Neural progenitor cell (in vitro differentiated cells): ENCODE measurements at regions not wholly inside any gene's neighbourhood (a gene's known extent, or its start where the extent isn't known, plus 50 kb on each side); places are given as distances from the start of the nearest gene placed in this dataset.

Source experiments
- EZH2 ChIP-seq: fragments of 200-600 bp; sonication (generic); IDR thresholded peaks from 2 replicates; pipeline ENCODE4 v1.6.1; 2017; ENCODE audit warnings: antibody characterized with exemption, mild to moderate bottlenecking, moderate library complexity
- EZH2phosphoT487 ChIP-seq: fragments of 200-600 bp; sonication (generic); IDR thresholded peaks from 2 replicates; pipeline ENCODE4 v1.6.1; 2017; ENCODE audit warnings: antibody characterized with exemption
- TF ChIP-seq, protein P1 (sequence below): fragments of 200-600 bp; sonication (generic); IDR thresholded peaks from 2 replicates; pipeline ENCODE4 v1.5.1; 2017; ENCODE audit warnings: antibody characterized with exemption, mild to moderate bottlenecking

DNA sequence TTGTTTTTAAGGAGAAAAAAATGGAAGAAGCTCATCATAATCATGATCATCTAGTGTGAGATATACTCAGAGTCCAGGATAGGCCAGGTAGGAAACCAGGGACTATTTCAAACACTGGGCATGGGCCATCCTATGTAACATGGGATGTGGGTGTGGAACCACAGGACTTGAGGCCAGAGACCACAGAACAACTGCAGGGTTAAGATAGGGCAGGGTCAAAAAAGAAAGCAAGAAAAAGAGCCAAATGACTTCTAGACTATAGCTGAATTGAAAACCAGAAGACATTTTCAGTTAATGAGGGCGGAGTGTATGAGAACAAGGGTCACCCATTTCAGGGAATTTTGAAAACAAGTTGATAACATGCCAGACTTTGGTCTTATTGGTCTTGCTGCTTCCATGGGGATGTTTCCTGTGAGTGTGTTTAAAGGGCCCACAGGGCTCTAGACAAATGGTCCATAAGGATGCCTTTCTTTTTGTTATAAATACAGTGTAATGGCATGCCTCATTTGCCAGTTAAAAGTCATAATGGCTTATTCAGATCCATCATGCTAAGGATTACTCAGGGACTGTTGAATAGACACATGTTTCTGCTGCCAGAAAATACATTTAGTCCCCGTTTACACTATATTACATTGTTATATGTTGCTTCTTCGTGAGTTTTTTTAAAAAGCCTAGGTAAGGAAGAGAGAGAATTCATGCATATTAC is 182.0 kb upstream of the C21orf91 start:
- TF ChIP-seq, protein P1, sequence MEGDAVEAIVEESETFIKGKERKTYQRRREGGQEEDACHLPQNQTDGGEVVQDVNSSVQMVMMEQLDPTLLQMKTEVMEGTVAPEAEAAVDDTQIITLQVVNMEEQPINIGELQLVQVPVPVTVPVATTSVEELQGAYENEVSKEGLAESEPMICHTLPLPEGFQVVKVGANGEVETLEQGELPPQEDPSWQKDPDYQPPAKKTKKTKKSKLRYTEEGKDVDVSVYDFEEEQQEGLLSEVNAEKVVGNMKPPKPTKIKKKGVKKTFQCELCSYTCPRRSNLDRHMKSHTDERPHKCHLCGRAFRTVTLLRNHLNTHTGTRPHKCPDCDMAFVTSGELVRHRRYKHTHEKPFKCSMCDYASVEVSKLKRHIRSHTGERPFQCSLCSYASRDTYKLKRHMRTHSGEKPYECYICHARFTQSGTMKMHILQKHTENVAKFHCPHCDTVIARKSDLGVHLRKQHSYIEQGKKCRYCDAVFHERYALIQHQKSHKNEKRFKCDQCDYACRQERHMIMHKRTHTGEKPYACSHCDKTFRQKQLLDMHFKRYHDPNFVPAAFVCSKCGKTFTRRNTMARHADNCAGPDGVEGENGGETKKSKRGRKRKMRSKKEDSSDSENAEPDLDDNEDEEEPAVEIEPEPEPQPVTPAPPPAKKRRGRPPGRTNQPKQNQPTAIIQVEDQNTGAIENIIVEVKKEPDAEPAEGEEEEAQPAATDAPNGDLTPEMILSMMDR = no peak
- no peak for TF ChIP-seq EZH2
- no peak for TF ChIP-seq EZH2phosphoT487
